ENCODE measurements at regions not wholly inside any gene's neighbourhood (a gene's known extent, or its start where the extent isn't known, plus 50 kb on each side); places are given as distances from the start of the nearest gene placed in this dataset.

DNA sequence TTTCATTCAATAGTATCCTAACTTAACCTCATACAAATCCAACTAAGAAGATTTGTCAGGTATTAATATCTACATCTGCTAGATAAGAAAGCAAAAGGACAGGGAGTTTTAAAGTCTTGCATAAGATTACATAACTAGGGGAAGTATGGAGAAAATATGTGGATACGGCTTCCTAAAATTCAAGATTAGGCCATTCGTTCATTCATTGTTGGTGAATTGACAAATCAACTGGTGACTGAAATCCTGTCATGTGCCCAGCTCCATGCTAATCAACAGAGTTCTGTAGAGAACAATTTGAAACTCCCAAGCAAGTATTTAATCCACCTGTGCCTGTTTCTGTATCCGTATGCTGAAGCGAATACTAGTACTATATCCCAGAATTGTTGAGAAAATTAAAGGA is 260.9 kb upstream of the USP15 start:
- Histone ChIP-seq H3K27me3 (no peaks in the 10 kb centered on the region), H3K79me2 (ENCODE audit: low read depth) (no peaks in the 10 kb centered on the region), H3K4me3 (no peak overlapping the region), H3K36me3 (no peaks in the 10 kb centered on the region), H3K27ac (no peak overlapping the region), H2AFZ (replicated peaks) (no peak overlapping the region), H3F3A (ENCODE audit: low read depth) (no peaks in the 10 kb centered on the region), H4K20me1 (ENCODE audit: low read depth) (no peaks in the 10 kb centered on the region), H3K4me2 (no peak overlapping the region), H3K4me1 (no peaks in the 10 kb centered on the region), H3K9me3 (ENCODE audit: low read depth) (no peaks in the 10 kb centered on the region), H3K9ac (no peak overlapping the region)
- Mint-ChIP-seq H3K36me3 (no peaks in the 10 kb centered on the region), H3K27ac (no peak overlapping the region), H3K9me3 (no peaks in the 10 kb centered on the region), H3K4me1 (no peaks in the 10 kb centered on the region), H3K4me3 (no peak overlapping the region), H3K27me3 (ENCODE audit: insufficient read depth, low read depth) (no peaks in the 10 kb centered on the region)
- no peak for TF ChIP-seq CTCF (IDR thresholded peaks at IDR 0.05)
- TF ChIP-seq EZH2phosphoT487 (IDR thresholded peaks at IDR 0.05) = no peak
- TF ChIP-seq EZH2 (IDR thresholded peaks at IDR 0.05) = no peak
- no peak for DNase-seq (ENCODE audit: low spot score)

DNA sequence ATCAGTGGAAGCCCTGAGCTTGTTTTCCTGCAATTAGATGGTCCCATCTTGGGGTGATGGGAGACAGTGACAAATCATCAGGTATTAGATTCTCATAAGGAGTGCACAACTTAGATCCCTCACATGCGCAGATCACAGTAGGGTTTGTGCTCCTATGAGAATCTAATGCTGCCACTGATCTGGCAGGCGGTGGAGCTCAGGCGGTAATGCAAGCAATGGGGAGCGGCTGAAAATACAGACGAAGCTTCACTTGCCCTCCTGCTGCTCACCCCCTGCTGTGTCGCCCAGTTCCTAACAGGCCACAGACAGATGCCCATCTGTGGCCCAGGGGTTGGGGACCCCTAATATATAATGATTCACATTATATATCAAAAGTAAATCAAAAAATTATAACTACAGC is 258.8 kb upstream of the USP15 start:
- Histone ChIP-seq H3K4me2 (no peak overlapping the region), H3K9me3 (ENCODE audit: low read depth) (no peaks in the 10 kb centered on the region), H3K4me3 (no peak overlapping the region), H3K4me1 (no peaks in the 10 kb centered on the region), H3K9ac (no peak overlapping the region), H3K27ac (no peak overlapping the region), H3K79me2 (ENCODE audit: low read depth) (no peaks in the 10 kb centered on the region), H3K27me3 (no peaks in the 10 kb centered on the region), H2AFZ (replicated peaks) (no peak overlapping the region), H3K36me3 (no peaks in the 10 kb centered on the region), H3F3A (ENCODE audit: low read depth) (no peaks in the 10 kb centered on the region), H4K20me1 (ENCODE audit: low read depth) (no peaks in the 10 kb centered on the region)
- no peak overlapping the region for H3K4me3 Mint-ChIP-seq
- no peaks in the 10 kb centered on the region for H3K27me3 Mint-ChIP-seq (ENCODE audit: insufficient read depth, low read depth)
- no peaks in the 10 kb centered on the region for H3K4me1 Mint-ChIP-seq
- no peaks in the 10 kb centered on the region for H3K36me3 Mint-ChIP-seq
- H3K27ac Mint-ChIP-seq = no peak overlapping the region
- H3K9me3 Mint-ChIP-seq = no peaks in the 10 kb centered on the region
- TF ChIP-seq EZH2phosphoT487 (IDR thresholded peaks at IDR 0.05) = no peak
- TF ChIP-seq EZH2 (IDR thresholded peaks at IDR 0.05) = no peak
- TF ChIP-seq CTCF (IDR thresholded peaks at IDR 0.05) = no peak
- DNase-seq (ENCODE audit: low spot score) = no peak

- Histone ChIP-seq H3K36me3 (no peaks in the 10 kb centered on the region), H2AFZ (replicated peaks) (no peak overlapping the region), H3K4me1 (no peaks in the 10 kb centered on the region), H3K27ac (no peak overlapping the region), H3F3A (ENCODE audit: low read depth) (no peaks in the 10 kb centered on the region), H4K20me1 (ENCODE audit: low read depth) (no peaks in the 10 kb centered on the region), H3K27me3 (no peaks in the 10 kb centered on the region), H3K4me3 (no peak overlapping the region), H3K79me2 (ENCODE audit: low read depth) (no peaks in the 10 kb centered on the region), H3K9ac (no peak overlapping the region), H3K9me3 (ENCODE audit: low read depth) (no peaks in the 10 kb centered on the region), H3K4me2 (no peak overlapping the region)
- Mint-ChIP-seq H3K4me3 (no peak overlapping the region), H3K4me1 (no peaks in the 10 kb centered on the region), H3K27me3 (ENCODE audit: insufficient read depth, low read depth) (no peaks in the 10 kb centered on the region), H3K36me3 (no peaks in the 10 kb centered on the region), H3K27ac (no peak overlapping the region), H3K9me3 (no peaks in the 10 kb centered on the region)
- TF ChIP-seq EZH2phosphoT487 (IDR thresholded peaks at IDR 0.05) = no peak
- TF ChIP-seq EZH2 (IDR thresholded peaks at IDR 0.05) = no peak
- TF ChIP-seq CTCF (IDR thresholded peaks at IDR 0.05) = no peak
- no peak for DNase-seq (ENCODE audit: low spot score)
These were observed 257.0 kb upstream of the USP15 start for GRCh38 chr12:62003226-62003625.

DNA sequence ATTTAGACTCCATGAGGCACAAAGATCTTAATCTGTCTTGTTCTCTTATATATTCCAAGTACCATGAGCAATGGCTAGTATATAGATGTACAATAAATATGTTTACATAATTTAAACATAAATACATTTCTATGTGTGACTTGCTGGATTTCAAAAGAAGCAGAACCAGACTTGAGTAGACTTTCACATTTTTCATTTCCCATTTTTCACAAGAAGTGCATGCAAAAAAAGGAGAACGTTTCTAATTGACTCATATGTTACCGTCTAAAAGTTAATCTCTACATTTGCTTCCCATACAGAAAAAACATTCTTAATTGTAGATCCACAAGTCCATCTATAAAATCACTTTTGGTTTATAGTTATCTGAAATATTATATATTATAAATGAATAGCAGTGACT is 256.5 kb upstream of the USP15 start:
- Histone ChIP-seq H3K4me3 (no peak overlapping the region), H3K79me2 (ENCODE audit: low read depth) (no peaks in the 10 kb centered on the region), H3K36me3 (no peaks in the 10 kb centered on the region), H3K9me3 (ENCODE audit: low read depth) (no peaks in the 10 kb centered on the region), H3K4me2 (no peak overlapping the region), H3K27ac (no peak overlapping the region), H4K20me1 (ENCODE audit: low read depth) (no peaks in the 10 kb centered on the region), H2AFZ (replicated peaks) (no peak overlapping the region), H3K27me3 (no peaks in the 10 kb centered on the region), H3F3A (ENCODE audit: low read depth) (no peaks in the 10 kb centered on the region), H3K9ac (no peak overlapping the region), H3K4me1 (no peaks in the 10 kb centered on the region)
- H3K4me1 Mint-ChIP-seq = no peaks in the 10 kb centered on the region
- no peaks in the 10 kb centered on the region for H3K27me3 Mint-ChIP-seq (ENCODE audit: insufficient read depth, low read depth)
- no peak overlapping the region for H3K4me3 Mint-ChIP-seq
- no peaks in the 10 kb centered on the region for H3K9me3 Mint-ChIP-seq
- no peak for TF ChIP-seq EZH2phosphoT487 (IDR thresholded peaks at IDR 0.05)
- no peak for TF ChIP-seq EZH2 (IDR thresholded peaks at IDR 0.05)
- no peak for TF ChIP-seq CTCF (IDR thresholded peaks at IDR 0.05)
- no peak for DNase-seq (ENCODE audit: low spot score)
- H3K36me3 Mint-ChIP-seq = no peaks in the 10 kb centered on the region
- no peak overlapping the region for H3K27ac Mint-ChIP-seq
